Lower leg skin (tissue), 3 donors: ENCODE measurements at regions not wholly inside any gene's neighbourhood (a gene's known extent, or its start where the extent isn't known, plus 50 kb on each side); places are given as distances from the start of the nearest gene placed in this dataset.

ENCODE experiments used
- CTCF ChIP-seq, 3 donors: fragments of 450-650 bp; IDR thresholded peaks; one replicate each; pipeline ENCODE4 v1.5.1; 2016; ENCODE audit warnings: antibody characterized with exemption in 3 of 3, mild to moderate bottlenecking in 3 of 3, moderate library complexity in 2 of 3
- POLR2A ChIP-seq, 2 donors: fragments of 450-650 bp; IDR thresholded peaks; one replicate each; pipeline ENCODE4 v1.6.1; 2016 to 2017; ENCODE audit warnings: antibody characterized with exemption in 2 of 2, mild to moderate bottlenecking in 1 of 2, moderate library complexity in 1 of 2

GRCh38 chr2:155157711-155158110, 459.2 kb downstream of the KCNJ3 start:
- TF ChIP-seq CTCF (IDR thresholded peaks at IDR 0.05) (no peak), POLR2A (IDR thresholded peaks at IDR 0.05) (no peak)
